22Rv1 (cell line): ENCODE measurements at regions not wholly inside any gene's neighbourhood (a gene's known extent, or its start where the extent isn't known, plus 50 kb on each side); places are given as distances from the start of the nearest gene placed in this dataset.
"Not testable (repeated sequence)": the region's sequence is repeated elsewhere in the genome, so short reads cannot be mapped to it uniquely, and the experiment has no call there.

ENCODE experiments used
- H3K27ac ChIP-seq: fragments of 450-650 bp; 2 replicates; pipeline ENCODE4 v1.5.1; 2017
- ZFX ChIP-seq: fragments of 450-650 bp; IDR thresholded peaks from 2 replicates; pipeline ENCODE4 v1.6.1; 2017; ENCODE audit warnings: antibody characterized with exemption, borderline replicate concordance
- TF ChIP-seq, protein P1 (sequence below): fragments of 450-650 bp; IDR thresholded peaks from 2 replicates; pipeline ENCODE4 v1.5.1; 2017; ENCODE audit warnings: mild to moderate bottlenecking

- H3K27ac ChIP-seq = no peak overlapping the region
- TF ChIP-seq ZFX = no peak
- TF ChIP-seq, protein P1, sequence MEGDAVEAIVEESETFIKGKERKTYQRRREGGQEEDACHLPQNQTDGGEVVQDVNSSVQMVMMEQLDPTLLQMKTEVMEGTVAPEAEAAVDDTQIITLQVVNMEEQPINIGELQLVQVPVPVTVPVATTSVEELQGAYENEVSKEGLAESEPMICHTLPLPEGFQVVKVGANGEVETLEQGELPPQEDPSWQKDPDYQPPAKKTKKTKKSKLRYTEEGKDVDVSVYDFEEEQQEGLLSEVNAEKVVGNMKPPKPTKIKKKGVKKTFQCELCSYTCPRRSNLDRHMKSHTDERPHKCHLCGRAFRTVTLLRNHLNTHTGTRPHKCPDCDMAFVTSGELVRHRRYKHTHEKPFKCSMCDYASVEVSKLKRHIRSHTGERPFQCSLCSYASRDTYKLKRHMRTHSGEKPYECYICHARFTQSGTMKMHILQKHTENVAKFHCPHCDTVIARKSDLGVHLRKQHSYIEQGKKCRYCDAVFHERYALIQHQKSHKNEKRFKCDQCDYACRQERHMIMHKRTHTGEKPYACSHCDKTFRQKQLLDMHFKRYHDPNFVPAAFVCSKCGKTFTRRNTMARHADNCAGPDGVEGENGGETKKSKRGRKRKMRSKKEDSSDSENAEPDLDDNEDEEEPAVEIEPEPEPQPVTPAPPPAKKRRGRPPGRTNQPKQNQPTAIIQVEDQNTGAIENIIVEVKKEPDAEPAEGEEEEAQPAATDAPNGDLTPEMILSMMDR = no peak
Measured at GRCh38 chr16:29139261-29139802, 154.5 kb downstream of the LAT start.

GRCh38 chr16:29138698-29139097 lies 153.8 kb downstream of the LAT start:
- H3K27ac ChIP-seq = not testable (repeated sequence)

DNA sequence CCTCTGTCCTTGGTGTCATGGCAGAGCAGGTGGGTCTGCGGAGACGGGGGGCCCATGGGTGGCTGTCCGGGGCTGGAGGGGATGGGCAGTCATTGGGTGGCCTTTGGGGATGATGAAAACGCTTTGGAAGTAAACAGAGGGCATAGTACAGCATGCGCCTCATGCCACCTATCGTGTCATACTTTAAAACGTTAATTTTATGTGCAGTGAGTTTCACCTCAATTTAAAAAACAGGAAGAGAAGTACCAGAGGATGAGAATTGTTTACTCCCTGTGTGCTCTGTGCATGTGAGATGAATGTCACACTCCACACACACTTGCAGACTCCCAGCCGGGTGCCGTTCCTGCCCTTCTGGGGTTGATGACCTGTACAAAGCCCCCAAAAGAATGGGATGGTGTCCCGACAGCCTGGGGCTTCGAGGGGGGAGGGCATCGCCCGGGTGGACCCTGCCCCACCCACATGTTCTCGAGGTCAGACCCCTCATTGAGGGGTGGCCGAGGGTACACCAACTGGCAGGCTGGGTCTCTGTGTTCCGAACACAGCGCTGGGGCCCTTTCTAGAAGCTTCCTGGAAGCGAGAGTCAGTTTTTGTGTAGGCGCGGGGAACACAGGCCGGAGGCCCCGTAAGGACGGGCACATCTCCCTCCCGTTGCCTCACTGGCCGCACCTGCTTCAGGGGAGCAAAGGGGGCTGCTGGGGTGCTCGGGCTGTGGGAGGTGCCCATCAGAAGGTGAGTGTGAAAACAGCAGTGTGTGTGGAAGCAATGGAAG lies 153.2 kb downstream of the LAT start:
- H3K27ac ChIP-seq = not testable (repeated sequence)

GRCh38 chr16:29137461-29137860 lies 152.6 kb downstream of the LAT start:
- H3K27ac ChIP-seq = not testable (repeated sequence)

DNA sequence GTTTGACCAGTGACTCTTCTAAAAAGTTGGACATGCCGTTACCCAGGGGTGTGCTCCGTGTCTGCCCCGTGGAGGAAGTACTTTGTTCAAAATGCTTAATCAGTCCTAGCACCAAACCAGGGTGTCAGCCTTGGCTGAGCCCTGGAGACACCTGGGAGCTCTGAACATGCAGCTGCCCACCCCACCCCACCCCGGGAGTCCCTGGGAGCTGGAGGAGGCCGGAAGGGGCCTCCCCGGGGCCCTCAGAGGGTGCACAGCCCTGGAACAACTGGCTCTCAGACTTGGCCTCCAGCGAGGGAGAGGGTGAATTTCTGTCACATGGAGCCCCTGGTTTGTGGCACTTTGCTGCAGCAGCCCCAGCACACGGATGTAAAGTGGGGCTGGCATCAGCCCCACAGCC lies 152.1 kb downstream of the LAT start:
- not testable (repeated sequence) for H3K27ac ChIP-seq

GRCh38 chr16:29136046-29136696 lies 151.3 kb downstream of the LAT start:
- not testable (repeated sequence) for H3K27ac ChIP-seq

GRCh38 chr16:29135098-29135497 lies 150.2 kb downstream of the LAT start:
- H3K27ac ChIP-seq = not testable (repeated sequence)

- not testable (repeated sequence) for H3K27ac ChIP-seq
Measured at GRCh38 chr16:29133681-29134430, 149.0 kb downstream of the LAT start.

DNA sequence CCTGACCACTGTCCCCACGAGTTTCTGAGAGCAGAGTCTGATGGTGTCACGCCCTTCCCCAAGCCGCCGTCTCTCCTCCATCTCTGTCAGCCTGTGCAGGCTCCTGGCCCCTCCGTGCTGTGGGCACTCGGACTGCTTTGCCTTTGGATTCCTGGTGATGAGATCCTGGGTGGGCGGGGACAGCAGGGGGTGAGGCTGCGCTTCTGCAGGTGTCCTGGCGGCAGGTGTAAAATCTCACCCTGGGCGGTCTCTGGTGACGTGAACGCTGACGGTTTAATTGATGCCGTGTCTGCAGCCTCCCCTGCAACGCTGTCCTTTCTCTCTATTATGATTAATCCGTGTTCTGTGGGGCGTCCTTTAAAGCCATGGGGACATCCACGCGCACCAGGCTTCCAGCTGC lies 148.0 kb downstream of the LAT start:
- H3K27ac ChIP-seq = not testable (repeated sequence)

DNA sequence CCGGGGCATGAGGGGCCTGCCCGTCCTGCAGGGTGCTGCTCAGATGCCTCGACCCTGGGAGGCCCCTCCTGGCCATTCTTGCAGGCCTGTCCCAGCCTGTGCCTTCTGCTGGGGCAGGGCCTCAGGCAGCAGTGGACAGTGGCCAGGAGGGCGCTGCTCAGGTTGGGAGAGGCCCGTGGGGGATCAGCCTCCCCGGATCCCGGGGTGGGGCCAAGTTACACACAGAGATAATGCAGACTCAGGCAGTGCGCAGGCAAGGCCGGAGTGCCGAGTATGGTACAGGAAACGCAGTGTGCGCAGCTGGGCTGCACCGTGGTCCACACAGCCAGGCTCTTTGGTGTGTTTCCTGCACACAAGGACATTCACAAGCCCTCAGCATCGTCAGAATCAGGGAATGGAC lies 147.6 kb downstream of the LAT start:
- H3K27ac ChIP-seq = not testable (repeated sequence)

GRCh38 chr16:29130901-29131851 lies 146.3 kb downstream of the LAT start:
- not testable (repeated sequence) for H3K27ac ChIP-seq

GRCh38 chr16:29130131-29130711 lies 145.4 kb downstream of the LAT start:
- not testable (repeated sequence) for H3K27ac ChIP-seq

- not testable (repeated sequence) for H3K27ac ChIP-seq
Measured at GRCh38 chr16:29129458-29130038, 144.7 kb downstream of the LAT start.

DNA sequence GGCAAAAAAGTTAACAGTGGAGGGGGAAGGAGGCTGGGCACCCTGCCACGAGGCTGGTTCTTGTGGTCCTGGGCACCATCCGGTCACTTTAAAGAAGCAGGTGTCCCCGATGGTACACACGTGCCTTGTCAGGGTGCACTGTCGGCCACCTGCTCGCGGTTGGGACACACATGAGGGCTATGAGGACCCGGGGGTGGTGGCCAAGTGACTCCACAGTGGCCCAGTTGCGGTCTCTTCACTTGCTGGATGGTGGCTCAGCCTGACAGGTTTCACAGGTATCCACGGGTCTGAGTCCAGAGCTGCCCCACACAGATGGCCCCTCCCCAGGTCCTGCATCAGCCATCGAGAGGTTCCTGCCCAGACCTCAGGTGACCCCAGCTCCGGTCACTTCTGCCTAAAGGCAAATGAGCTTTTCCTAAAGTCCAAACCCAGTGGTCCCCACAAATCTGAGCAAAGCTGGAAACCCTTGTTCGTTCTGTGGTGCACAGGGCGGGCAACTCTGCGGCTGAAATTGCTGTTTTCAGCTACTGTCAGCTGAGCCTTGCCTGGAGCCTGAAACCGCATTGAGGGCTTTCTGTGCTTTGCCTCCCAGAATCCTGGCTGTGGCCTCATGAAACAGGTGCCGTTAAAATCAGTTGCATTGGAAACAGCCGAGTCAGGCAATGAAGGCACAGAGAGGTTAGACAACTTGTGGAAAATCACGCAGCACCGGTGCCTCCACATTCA lies 144.0 kb downstream of the LAT start:
- not testable (repeated sequence) for H3K27ac ChIP-seq

DNA sequence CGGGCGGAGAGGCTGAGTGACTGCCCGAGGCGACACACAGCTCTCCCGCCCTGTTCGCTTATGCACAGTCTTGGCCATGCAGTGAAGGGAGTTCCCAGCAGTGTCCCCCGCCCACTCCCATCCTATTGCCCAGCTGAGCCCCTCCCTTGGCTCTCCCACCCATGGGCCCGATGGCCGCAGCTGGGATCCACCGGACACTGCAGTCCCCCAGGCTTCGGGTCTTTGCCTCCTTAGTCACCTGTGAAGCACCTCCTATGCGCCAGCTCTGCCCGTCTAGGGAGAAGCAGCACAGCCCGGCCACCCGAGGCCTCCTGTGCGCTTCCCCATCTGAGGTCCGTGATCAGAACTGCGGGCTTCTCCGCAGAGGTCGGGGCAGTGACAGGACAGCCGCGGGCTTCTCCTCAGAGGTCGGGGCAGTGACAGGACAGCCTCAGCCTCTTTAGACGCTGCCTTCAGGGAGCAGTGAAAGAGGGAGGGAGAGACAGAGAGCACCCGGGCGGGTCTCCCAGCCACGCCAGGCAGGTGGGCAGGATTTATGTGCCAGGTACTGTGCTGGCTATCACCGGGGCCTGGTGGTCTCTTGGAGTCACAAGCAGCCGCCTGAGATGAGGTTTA lies 143.1 kb downstream of the LAT start:
- not testable (repeated sequence) for H3K27ac ChIP-seq
